ENCODE measurements at regions not wholly inside any gene's neighbourhood (a gene's known extent, or its start where the extent isn't known, plus 50 kb on each side); places are given as distances from the start of the nearest gene placed in this dataset.
A peak's percentile ranks its signal among the peaks of the same experiment; 100 is the strongest.

- no peak for TF ChIP-seq JUND (IDR thresholded peaks at IDR 0.05)
- no peak for TF ChIP-seq ZBTB33 (IDR thresholded peaks at IDR 0.05)
- TF ChIP-seq, protein P1, sequence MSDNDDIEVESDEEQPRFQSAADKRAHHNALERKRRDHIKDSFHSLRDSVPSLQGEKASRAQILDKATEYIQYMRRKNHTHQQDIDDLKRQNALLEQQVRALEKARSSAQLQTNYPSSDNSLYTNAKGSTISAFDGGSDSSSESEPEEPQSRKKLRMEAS (IDR thresholded peaks at IDR 0.05) = no peak
- TF ChIP-seq RXRA (IDR thresholded peaks at IDR 0.05) = no peak
- no peak for TF ChIP-seq HNF4G (IDR thresholded peaks at IDR 0.05)
- no peak for TF ChIP-seq SP1 (IDR thresholded peaks at IDR 0.05)
- no peak for TF ChIP-seq EGR1 (IDR thresholded peaks at IDR 0.05; ENCODE audit: low read depth in 2 of 2)
- no peak for TF ChIP-seq GABPA (IDR thresholded peaks at IDR 0.05 in 1 of 2, conservative IDR thresholded peaks at IDR 0.05 in 1 of 2)
- TF ChIP-seq FOXA2 (IDR thresholded peaks at IDR 0.05) = no peak
- no peak for TF ChIP-seq REST (IDR thresholded peaks at IDR 0.05)
- TF ChIP-seq FOXA1 (IDR thresholded peaks at IDR 0.05) = no peak
- no peak for TF ChIP-seq HNF4A (conservative IDR thresholded peaks at IDR 0.05)
- TF ChIP-seq, protein P2, sequence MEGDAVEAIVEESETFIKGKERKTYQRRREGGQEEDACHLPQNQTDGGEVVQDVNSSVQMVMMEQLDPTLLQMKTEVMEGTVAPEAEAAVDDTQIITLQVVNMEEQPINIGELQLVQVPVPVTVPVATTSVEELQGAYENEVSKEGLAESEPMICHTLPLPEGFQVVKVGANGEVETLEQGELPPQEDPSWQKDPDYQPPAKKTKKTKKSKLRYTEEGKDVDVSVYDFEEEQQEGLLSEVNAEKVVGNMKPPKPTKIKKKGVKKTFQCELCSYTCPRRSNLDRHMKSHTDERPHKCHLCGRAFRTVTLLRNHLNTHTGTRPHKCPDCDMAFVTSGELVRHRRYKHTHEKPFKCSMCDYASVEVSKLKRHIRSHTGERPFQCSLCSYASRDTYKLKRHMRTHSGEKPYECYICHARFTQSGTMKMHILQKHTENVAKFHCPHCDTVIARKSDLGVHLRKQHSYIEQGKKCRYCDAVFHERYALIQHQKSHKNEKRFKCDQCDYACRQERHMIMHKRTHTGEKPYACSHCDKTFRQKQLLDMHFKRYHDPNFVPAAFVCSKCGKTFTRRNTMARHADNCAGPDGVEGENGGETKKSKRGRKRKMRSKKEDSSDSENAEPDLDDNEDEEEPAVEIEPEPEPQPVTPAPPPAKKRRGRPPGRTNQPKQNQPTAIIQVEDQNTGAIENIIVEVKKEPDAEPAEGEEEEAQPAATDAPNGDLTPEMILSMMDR (IDR thresholded peaks at IDR 0.05; ENCODE audit: low read depth, low read length, missing input control) = no peak
- no peak for TF ChIP-seq TAF1 (conservative IDR thresholded peaks at IDR 0.05)
- no peak for TF ChIP-seq NR2F2 (IDR thresholded peaks at IDR 0.05)
- no peak for TF ChIP-seq YY1 (IDR thresholded peaks at IDR 0.05)
- H3K36me3 ChIP-seq (ENCODE audit: control insufficient read depth in 4 of 4, insufficient read depth in 3 of 4, low read depth in 1 of 4, low read length in 3 of 4) = no peaks in the 10 kb centered on the region
- peaks cover 4 to 35% (median 14%) of the 10 kb centered on the region in 4 donors for H3K4me1 ChIP-seq (ENCODE audit: control insufficient read depth in 4 of 4, insufficient read depth in 4 of 4, low read length in 3 of 4)
- peak overlapping the region in 1 of 2 donors; percentile 41 for H3K9ac ChIP-seq (ENCODE audit: low read depth in 1 of 2, low read length in 2 of 2)
- H3K9me3 ChIP-seq (ENCODE audit: control insufficient read depth in 4 of 4, low read length in 3 of 4) = no peaks in the 10 kb centered on the region
- DNase-seq (ENCODE audit: low spot score) = no peak
- peak overlapping the region; percentile 25 to 67 for H3K27ac ChIP-seq (ENCODE audit: low read depth in 1 of 2, low read length in 2 of 2)
- WGBS = 83% methylated on average over 5 of the region's 5 CpGs
- H3K27me3 ChIP-seq (ENCODE audit: control insufficient read depth in 4 of 4, insufficient read depth in 4 of 4, low read length in 3 of 4) = no peaks in the 10 kb centered on the region
- peak overlapping the region in 1 of 3 donors; percentile 8 for H3K4me3 ChIP-seq (ENCODE audit: low read depth in 1 of 3, low read length in 3 of 3)
These were observed 59.5 kb downstream of the UTRN start for GRCh38 chr6:144344646-144345045.

DNA sequence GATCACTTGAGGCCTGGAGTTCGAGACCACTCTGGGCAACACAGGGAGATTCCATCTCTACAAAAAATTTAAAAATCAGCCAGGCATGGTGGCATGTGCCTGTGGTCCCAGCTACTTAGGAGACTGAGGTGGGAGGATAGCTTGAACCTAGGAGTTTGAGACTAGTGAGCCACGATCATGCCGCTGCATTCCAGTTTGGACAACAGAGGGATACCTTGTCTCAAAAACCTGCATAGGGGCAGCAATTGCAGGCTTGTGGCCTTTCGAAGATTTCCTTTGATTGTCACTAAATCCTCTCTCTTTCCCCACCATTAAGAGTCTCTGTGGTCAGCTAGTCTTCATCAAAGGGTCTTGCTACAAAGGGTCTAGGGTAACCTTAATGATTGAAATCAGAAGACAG lies 60.3 kb downstream of the UTRN start:
- H3K27me3 ChIP-seq (ENCODE audit: control insufficient read depth in 4 of 4, insufficient read depth in 4 of 4, low read length in 3 of 4) = no peaks in the 10 kb centered on the region
- H3K9me3 ChIP-seq (ENCODE audit: control insufficient read depth in 4 of 4, low read length in 3 of 4) = no peaks in the 10 kb centered on the region
- H3K4me1 ChIP-seq (ENCODE audit: control insufficient read depth in 4 of 4, insufficient read depth in 4 of 4, low read length in 3 of 4) = peaks cover 6 to 35% (median 16%) of the 10 kb centered on the region in 4 donors
- H3K9ac ChIP-seq (ENCODE audit: low read depth in 1 of 2, low read length in 2 of 2) = no peak overlapping the region
- no peak for DNase-seq (ENCODE audit: low spot score)
- no peaks in the 10 kb centered on the region for H3K36me3 ChIP-seq (ENCODE audit: control insufficient read depth in 4 of 4, insufficient read depth in 3 of 4, low read depth in 1 of 4, low read length in 3 of 4)
- H3K27ac ChIP-seq (ENCODE audit: low read depth in 1 of 2, low read length in 2 of 2) = no peak overlapping the region
- H3K4me3 ChIP-seq (ENCODE audit: low read depth in 1 of 3, low read length in 3 of 3) = no peak overlapping the region
- 93% methylated on average over 4 of the region's 4 CpGs for WGBS
- TF ChIP-seq ZBTB33 (IDR thresholded peaks at IDR 0.05) = no peak
- no peak for TF ChIP-seq RAD21 (IDR thresholded peaks at IDR 0.05)
- no peak for TF ChIP-seq EGR1 (IDR thresholded peaks at IDR 0.05; ENCODE audit: low read depth in 2 of 2)
- no peak for TF ChIP-seq REST (IDR thresholded peaks at IDR 0.05)
- TF ChIP-seq NR2F2 (IDR thresholded peaks at IDR 0.05) = no peak
- TF ChIP-seq GABPA (IDR thresholded peaks at IDR 0.05 in 1 of 2, conservative IDR thresholded peaks at IDR 0.05 in 1 of 2) = no peak
- no peak for TF ChIP-seq FOXA2 (IDR thresholded peaks at IDR 0.05)
- no peak for TF ChIP-seq JUND (IDR thresholded peaks at IDR 0.05)
- TF ChIP-seq, protein P1 (IDR thresholded peaks at IDR 0.05) = no peak
- TF ChIP-seq FOXA1 (IDR thresholded peaks at IDR 0.05) = no peak
- no peak for TF ChIP-seq HNF4A (conservative IDR thresholded peaks at IDR 0.05)
- TF ChIP-seq TAF1 (conservative IDR thresholded peaks at IDR 0.05) = no peak
- no peak for TF ChIP-seq HNF4G (IDR thresholded peaks at IDR 0.05)
- no peak for TF ChIP-seq SP1 (IDR thresholded peaks at IDR 0.05)
- no peak for TF ChIP-seq RXRA (IDR thresholded peaks at IDR 0.05)
- TF ChIP-seq YY1 (IDR thresholded peaks at IDR 0.05) = no peak

All from liver (tissue), 8 donors.